HepG2 (cell line): ENCODE measurements at regions not wholly inside any gene's neighbourhood (a gene's known extent, or its start where the extent isn't known, plus 50 kb on each side); places are given as distances from the start of the nearest gene placed in this dataset.

ENCODE experiments used
- ATAC-seq: fragments of 200-7000 bp; cut with Tn5 transposase; 3 replicates; pipeline ENCODE4 v1.9.1; 2020; ENCODE audit warnings: mild to moderate bottlenecking, moderate library complexity
- BruUV-seq: library from RNA; stranded (reverse); fragments of 400-500 nt; replicated peaks from 2 replicates; lab custom pipeline; 2021; lab: Mats Ljungman, UMichigan
- CTCF ChIA-PET: fragments of 300-600 bp; formaldehyde crosslinking; extraction: SDS; loops from one replicate; lab custom pipeline; 2021; ENCODE audit warnings: low total read pairs, inconsistent platforms, low intra/inter-chr PET ratio; lab: Yijun Ruan, JAX
- POLR2A ChIA-PET: fragments of 350-600 bp; sonication (Branson Sonifier 250); formaldehyde crosslinking; loops from one replicate; lab custom pipeline; 2020; ENCODE audit warnings: antibody characterized with exemption, inconsistent platforms; lab: Yijun Ruan, JAX
- DNase-seq: peaks from one replicate; pipeline ENCODE4 v3.0.0-alpha.2; 2015; ENCODE audit warnings: low spot score
- FAIRE-seq: peaks from 3 replicates; lab custom pipeline; 2011; peaks lifted over from hg19 to GRCh38; lab: Jason Lieb, UNC
- H2AFZ ChIP-seq: one replicate; pipeline ENCODE4 v1.6.1; 2011; ENCODE audit warnings: low read length, inconsistent platforms
- H3K27ac ChIP-seq: fragments of 300-600 bp; 3 replicates; pipeline ENCODE4 v1.8.0; 2011; ENCODE audit warnings: mixed run types, mild to moderate bottlenecking, mixed read lengths, low read length, inconsistent platforms; ENCODE audit not compliant: insufficient read depth; ENCODE audit errors: extremely low read length
- H3K27me3 ChIP-seq, 2 experiments: fragments of 200-600 bp in 1 of 2; 2 replicates in 1 of 2; 3 replicates in 1 of 2; pipeline versions ENCODE4 v1.6.0 to v1.8.0; 2011; ENCODE audit warnings: low read length in 2 of 2, mild to moderate bottlenecking in 2 of 2, moderate library complexity in 2 of 2, inconsistent platforms in 1 of 2; ENCODE audit not compliant: insufficient read depth in 2 of 2, control insufficient read depth in 1 of 2
- H3K36me3 ChIP-seq, 2 experiments: fragments of 200-600 bp in 1 of 2; replicated peaks in 1 of 2; 2 replicates in 1 of 2; 3 replicates in 1 of 2; pipeline versions ENCODE4 v1.5.1 to v1.8.0; 2011; ENCODE audit warnings: low read length in 2 of 2, inconsistent platforms in 1 of 2; ENCODE audit not compliant: insufficient read depth in 2 of 2, control insufficient read depth in 1 of 2
- H3K4me1 ChIP-seq: 2 replicates; pipeline ENCODE4 v1.5.1; 2012; ENCODE audit warnings: low read length, inconsistent platforms; ENCODE audit not compliant: insufficient read depth
- H3K4me2 ChIP-seq: 2 replicates; pipeline ENCODE4 v1.6.0; 2011; ENCODE audit warnings: low read depth, low read length, inconsistent platforms
- H3K4me3 ChIP-seq, 3 experiments: fragments of 200-600 bp in 1 of 3; sonication (generic), shearing (Covaris generic) in 1 of 3; replicated peaks in 1 of 3; 2 replicates each; pipeline ENCODE4 v1.5.1; 2011 to 2016; ENCODE audit warnings: low read length in 3 of 3, inconsistent platforms in 2 of 3, low read depth in 2 of 3, mild to moderate bottlenecking in 2 of 3, control low read depth in 1 of 3, mixed read lengths in 1 of 3; ENCODE audit not compliant: insufficient read depth in 1 of 3
- H3K79me2 ChIP-seq: one replicate; pipeline ENCODE4 v1.6.1; 2011; ENCODE audit warnings: low read length, inconsistent platforms; ENCODE audit not compliant: insufficient read depth
- H3K9ac ChIP-seq: 2 replicates; pipeline ENCODE4 v1.6.0; 2011; ENCODE audit warnings: mild to moderate bottlenecking, low read depth, low read length, inconsistent platforms; ENCODE audit not compliant: insufficient read depth
- H3K9me3 ChIP-seq: 2 replicates; pipeline ENCODE4 v1.5.1; 2012; ENCODE audit warnings: mild to moderate bottlenecking, low read length
- H4K20me1 ChIP-seq: 2 replicates; pipeline ENCODE4 v1.6.0; 2011; ENCODE audit warnings: inconsistent platforms, mild to moderate bottlenecking, low read length, moderate library complexity; ENCODE audit not compliant: insufficient read depth
- ARNT ChIP-seq: fragments of 450-650 bp; IDR thresholded peaks from 2 replicates; pipeline ENCODE4 v1.6.1; 2017
- ARNTL ChIP-seq: sonication (generic); formaldehyde crosslinking; IDR thresholded peaks from 2 replicates; pipeline ENCODE4 v1.4.0; 2020; ENCODE audit warnings: mild to moderate bottlenecking, missing genetic modification reagents
- CEBPB ChIP-seq: IDR thresholded peaks from 2 replicates; pipeline ENCODE4 v1.6.1; 2011; ENCODE audit warnings: low read depth, low read length, improper control_type of control experiment, borderline replicate concordance
- CENPT ChIP-seq: sonication (generic); formaldehyde crosslinking; IDR thresholded peaks from 2 replicates; pipeline ENCODE4 v1.8.0; 2022; ENCODE audit warnings: low read depth, mild to moderate bottlenecking, moderate library complexity, missing genetic modification reagents
- ELF1 ChIP-seq: sonication (generic); formaldehyde crosslinking; IDR thresholded peaks from 2 replicates; pipeline ENCODE4 v1.4.0; 2020; ENCODE audit warnings: missing genetic modification reagents
- ELF4 ChIP-seq: sonication (generic); formaldehyde crosslinking; IDR thresholded peaks from 2 replicates; pipeline ENCODE4 v1.5.0; 2020; ENCODE audit warnings: missing genetic modification reagents, mild to moderate bottlenecking, moderate library complexity, borderline replicate concordance
- HMGXB3 ChIP-seq: sonication (generic); formaldehyde crosslinking; IDR thresholded peaks from 2 replicates; pipeline ENCODE4 v1.4.0; 2020; ENCODE audit warnings: missing genetic modification reagents, borderline replicate concordance
- JUN ChIP-seq: sonication (generic); formaldehyde crosslinking; IDR thresholded peaks from 2 replicates; pipeline ENCODE4 v1.4.0; 2020; ENCODE audit warnings: mild to moderate bottlenecking, missing genetic modification reagents
- NR0B2 ChIP-seq: sonication (generic); formaldehyde crosslinking; IDR thresholded peaks from 2 replicates; pipeline ENCODE4 v1.4.0; 2020; ENCODE audit warnings: mild to moderate bottlenecking, missing genetic modification reagents
- POLR2G ChIP-seq: fragments of 200-400 bp; formaldehyde crosslinking; IDR thresholded peaks from 2 replicates; pipeline ENCODE4 v1.6.1; 2018; ENCODE audit warnings: mild to moderate bottlenecking, low read depth, low read length, moderate library complexity
- RFXAP ChIP-seq: sonication (generic); formaldehyde crosslinking; IDR thresholded peaks from 2 replicates; pipeline ENCODE4 v1.4.0; 2020; ENCODE audit warnings: missing genetic modification reagents, borderline replicate concordance
- SMAD1 ChIP-seq: sonication (generic); formaldehyde crosslinking; IDR thresholded peaks from 2 replicates; pipeline ENCODE4 v1.4.0; 2020; ENCODE audit warnings: missing genetic modification reagents, low read depth, mild to moderate bottlenecking, borderline replicate concordance
- SRSF4 ChIP-seq: fragments of 200-400 bp; formaldehyde crosslinking; IDR thresholded peaks from one replicate; pipeline ENCODE4 v1.6.1; 2018; ENCODE audit warnings: mild to moderate bottlenecking, low read depth, low read length, moderate library complexity; ENCODE audit not compliant: poor library complexity, severe bottlenecking
- ZBTB39 ChIP-seq: sonication (generic); formaldehyde crosslinking; IDR thresholded peaks from 2 replicates; pipeline ENCODE4 v1.5.0; 2020; ENCODE audit warnings: missing genetic modification reagents
- ZNF180 ChIP-seq: sonication (generic); formaldehyde crosslinking; IDR thresholded peaks from 2 replicates; pipeline ENCODE4 v1.4.0; 2020; ENCODE audit warnings: low read depth, missing genetic modification reagents, borderline replicate concordance
- ZNF207 ChIP-seq: fragments of 450-650 bp; IDR thresholded peaks from 2 replicates; pipeline ENCODE4 v1.6.1; 2016; ENCODE audit warnings: antibody characterized with exemption, borderline replicate concordance
- ZNF773 ChIP-seq: sonication (generic); formaldehyde crosslinking; IDR thresholded peaks from 2 replicates; pipeline ENCODE4 v1.4.0; 2020; ENCODE audit warnings: missing genetic modification reagents, borderline replicate concordance
- WGBS: methylation state at CpG from one replicate; pipeline ENCODE4 v1.1.6; 2017; ENCODE audit warnings: low lambda C conversion rate; 5-methylcytosine and 5-hydroxymethylcytosine counted together
- in situ Hi-C: cut with HindIII; loops from 2 replicates; pipeline ENCODE4 v1.10.0; 2017; ENCODE audit warnings: low pct_unique_long_range_greater_than_20kb; ENCODE audit not compliant: extremely low pct_ligation_motif_present
- intact Hi-C: fragments of 100-400 bp; cut with micrococcal nuclease; formaldehyde crosslinking; loops from one replicate; pipeline ENCODE4 v1.10.0; 2022; ENCODE audit not compliant: unreplicated experiment

GRCh38 chr4:91758487-91758886 lies 545.3 kb upstream of the GRID2 start (continued):
- TF ChIP-seq NR0B2 = no peak
- no peak for TF ChIP-seq RFXAP (CRISPR knock-in tag)
- no peak for TF ChIP-seq ZNF773 (CRISPR knock-in tag)
- no peak for TF ChIP-seq POLR2G
- TF ChIP-seq SRSF4 = no peak
- TF ChIP-seq ZNF207 = no peak
- TF ChIP-seq CENPT (CRISPR knock-in tag) = no peak
- no peak for TF ChIP-seq ARNTL

- no TSS peak for BruUV-seq
- Histone ChIP-seq H3K9ac (no peak overlapping the region), H4K20me1 (no peaks in the 10 kb centered on the region), H3K79me2 (no peaks in the 10 kb centered on the region), H3K4me1 (no peaks in the 10 kb centered on the region), H3K9me3 (no peaks in the 10 kb centered on the region), H3K27me3 (no peaks in the 10 kb centered on the region), H2AFZ (no peak overlapping the region), H3K4me3 (no peak overlapping the region), H3K36me3 (no peaks in the 10 kb centered on the region), H3K4me2 (no peak overlapping the region), H3K27ac (no peak overlapping the region)
- 0% methylated on average over 1 of the region's 1 CpG for WGBS
- ATAC-seq (no peak), FAIRE-seq (no peak), DNase-seq (no peak)
- in situ Hi-C loops (no loop called here), intact Hi-C loops (no loop called here)
- TF ChIP-seq JUN (CRISPR knock-in tag) = no peak
- no peak for TF ChIP-seq ELF1 (CRISPR knock-in tag)
- no peak for TF ChIP-seq ELF4
- no peak for TF ChIP-seq ARNT
- TF ChIP-seq CEBPB = no peak
- no peak for TF ChIP-seq ZBTB39 (CRISPR knock-in tag)
- TF ChIP-seq HMGXB3 = no peak
- no peak for TF ChIP-seq ZNF180
- TF ChIP-seq SMAD1 (CRISPR knock-in tag) = no peak
- CTCF ChIA-PET = no interaction called here
- POLR2A ChIA-PET = no interaction called here
Measured at GRCh38 chr4:91764085-91764484, 539.7 kb upstream of the GRID2 start.
